ENCODE measurements at regions not wholly inside any gene's neighbourhood (a gene's known extent, or its start where the extent isn't known, plus 50 kb on each side); places are given as distances from the start of the nearest gene placed in this dataset.
"Not testable (repeated sequence)": the region's sequence is repeated elsewhere in the genome, so short reads cannot be mapped to it uniquely, and the experiment has no call there.

GRCh38 chr5:130546211-130546610 is 618.8 kb downstream of the HINT1 start:
- no peak for DNase-seq

- DNase-seq, result no peak
These were observed 619.8 kb downstream of the HINT1 start for GRCh38 chr5:130545291-130545690.

- no peak for DNase-seq
These were observed 623.3 kb downstream of the HINT1 start for GRCh38 chr5:130541617-130542221.

DNA sequence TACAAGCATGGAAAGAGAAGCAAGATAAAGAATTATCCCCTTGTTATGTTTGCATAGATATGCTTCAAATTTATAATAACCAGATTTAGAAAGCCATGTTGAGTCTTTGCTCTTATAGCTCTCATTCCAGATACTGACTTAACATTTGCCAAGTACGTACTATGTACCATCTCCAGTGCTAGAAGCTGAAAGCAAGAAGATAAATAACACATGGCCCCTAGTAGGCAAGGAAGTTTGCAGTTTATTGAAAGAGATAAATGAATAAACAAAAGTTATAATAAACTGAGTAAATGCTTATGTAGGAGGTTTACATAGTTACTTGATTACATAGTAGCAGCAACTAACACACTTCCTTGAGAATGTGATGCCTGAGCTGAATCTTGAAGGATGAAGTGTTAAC is 628.4 kb downstream of the HINT1 start:
- no peak for DNase-seq

DNA sequence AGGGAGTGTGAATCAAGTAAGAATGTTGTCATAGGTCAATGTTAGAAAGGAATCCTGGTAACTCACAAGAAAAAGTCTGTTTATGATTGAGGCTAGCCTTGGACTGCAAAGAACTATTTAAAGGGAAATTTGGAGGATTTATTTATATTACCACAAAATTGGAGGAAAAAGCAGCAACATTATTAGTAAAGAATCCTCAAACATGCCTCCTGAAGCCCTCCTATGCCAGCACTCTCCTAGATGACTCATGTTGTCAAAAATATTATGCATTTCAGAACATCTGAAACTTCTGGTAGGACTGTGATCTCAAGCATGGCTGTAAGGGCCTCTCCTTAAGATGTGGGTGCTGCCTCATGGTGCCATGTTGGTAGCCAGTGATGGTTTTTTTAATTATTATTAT is 628.5 kb downstream of the CHSY3 start:
- no peak for DNase-seq

DNA sequence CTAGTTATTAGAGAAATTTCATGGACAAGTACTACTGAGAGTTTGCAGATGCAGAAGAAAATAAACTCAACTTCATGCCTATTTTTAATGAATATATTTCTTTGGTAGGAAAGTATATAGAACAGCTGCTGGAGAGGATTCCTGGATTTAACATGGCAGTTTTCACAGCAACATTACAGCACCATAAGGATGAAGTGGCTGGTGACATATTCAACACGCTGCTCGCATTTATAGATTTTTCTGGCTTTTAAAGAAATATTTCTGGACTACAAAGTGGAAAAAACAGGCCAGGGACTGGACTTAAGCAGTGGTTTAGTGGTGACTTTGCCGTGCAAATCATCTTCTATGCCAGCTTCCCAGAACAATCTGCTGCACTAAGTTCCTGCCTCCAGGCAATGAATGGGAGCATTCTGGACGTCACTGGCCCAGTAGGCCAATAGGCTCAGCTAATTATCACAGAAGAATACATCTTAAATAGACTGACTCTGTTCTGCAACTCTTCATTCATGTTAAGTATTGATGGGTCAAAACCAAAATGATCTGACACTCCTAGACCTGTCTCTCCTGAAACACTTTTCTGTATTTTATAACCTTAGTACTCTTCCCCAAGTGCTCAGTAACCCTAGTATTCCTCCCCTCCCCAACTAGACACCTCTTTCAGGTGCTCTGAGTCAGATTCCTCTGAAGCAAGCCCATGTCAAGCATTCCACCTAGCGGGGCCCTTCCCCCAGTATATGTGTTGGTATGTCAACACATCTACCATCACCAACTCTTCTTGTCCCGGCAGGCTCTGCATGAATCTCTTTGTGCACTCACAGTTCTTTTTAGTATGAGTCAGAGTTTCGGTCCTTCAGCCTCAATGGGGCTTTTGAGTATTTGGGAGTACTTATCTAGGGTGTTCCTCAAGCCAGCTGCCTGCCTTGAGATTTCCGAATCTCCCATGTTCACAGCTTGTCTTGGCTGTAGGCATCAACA is 625.5 kb downstream of the CHSY3 start:
- no peak for DNase-seq

DNA sequence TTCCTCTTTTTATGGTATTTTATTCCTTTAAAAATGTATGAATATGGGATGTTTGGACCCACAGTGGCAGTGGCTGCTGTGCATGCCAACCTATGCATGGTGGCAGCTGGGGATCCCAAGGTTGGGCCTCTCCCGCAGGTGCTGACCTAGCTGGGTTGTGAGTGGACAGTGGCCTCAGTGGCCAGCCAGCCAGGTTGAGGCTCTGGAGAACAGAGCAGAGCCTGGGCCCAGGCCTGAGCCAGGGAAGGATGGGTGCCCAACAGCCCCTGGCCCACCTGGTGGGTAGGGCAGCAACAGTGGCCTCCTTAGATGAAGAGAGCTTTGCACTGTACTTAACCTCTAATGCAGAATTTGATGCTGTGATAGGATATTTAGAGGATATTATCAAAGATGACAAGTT is 624.8 kb downstream of the CHSY3 start:
- DNase-seq, result no peak

- no peak for DNase-seq
These were observed 624.2 kb downstream of the CHSY3 start for GRCh38 chr5:130528474-130528873.

DNA sequence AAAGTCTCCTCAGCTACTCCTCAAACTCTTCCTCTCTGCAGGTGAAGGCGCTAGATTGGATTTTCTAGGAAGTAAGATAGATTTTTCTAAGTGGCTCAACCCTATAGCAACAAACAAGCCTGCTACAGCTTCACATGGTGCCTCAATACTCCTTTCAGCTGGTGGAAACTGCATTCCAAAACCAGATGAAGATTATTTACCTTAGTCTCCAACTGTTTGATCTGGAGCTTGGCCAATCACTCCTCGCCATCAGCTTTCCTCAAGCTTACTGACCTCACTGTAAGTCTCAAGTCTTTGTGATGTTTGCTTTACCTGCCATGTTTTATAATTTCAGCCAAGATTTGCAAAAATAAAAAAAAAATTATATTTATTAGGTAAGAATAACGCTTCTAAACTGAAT is 622.4 kb downstream of the CHSY3 start:
- no peak for DNase-seq

- no peak for DNase-seq
These were observed 615.9 kb downstream of the CHSY3 start for GRCh38 chr5:130520211-130520610.

DNA sequence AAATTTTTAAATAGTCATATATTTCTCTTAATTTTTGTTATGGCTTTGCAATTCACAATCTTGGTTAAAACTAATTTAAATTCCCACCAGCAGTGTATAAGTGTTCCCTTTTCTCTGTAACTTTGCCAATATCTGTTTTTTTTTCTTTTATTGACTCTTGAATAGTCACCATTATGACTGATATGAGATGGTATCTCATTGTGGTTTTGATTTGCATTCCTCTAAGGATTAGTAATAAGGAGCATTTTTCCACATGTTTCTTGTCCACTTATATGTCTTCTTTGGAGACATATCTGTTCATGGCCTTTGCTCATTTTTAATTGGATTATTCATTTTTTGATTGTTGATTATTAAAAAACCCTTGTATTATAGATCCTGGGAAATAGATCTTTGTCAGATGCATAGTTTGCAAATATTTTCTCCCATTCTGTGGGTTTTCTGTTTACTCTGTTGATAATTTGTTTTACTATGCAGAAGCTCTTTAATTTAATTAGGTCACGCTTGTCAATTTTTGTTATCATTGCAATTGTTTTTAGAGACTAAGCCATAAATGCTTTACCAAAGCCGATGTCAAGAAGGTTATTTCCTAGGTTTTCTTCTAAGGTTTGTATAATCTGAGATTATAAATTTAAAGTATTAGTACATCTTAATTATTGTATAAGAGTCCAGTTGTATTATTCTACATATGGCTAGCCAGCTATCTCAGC is 610.9 kb downstream of the CHSY3 start:
- no peak for DNase-seq

GRCh38 chr5:130502702-130503101 is 598.4 kb downstream of the CHSY3 start:
- no peak for DNase-seq

- no peak for DNase-seq
These were observed 597.0 kb downstream of the CHSY3 start for GRCh38 chr5:130501151-130501865.

DNA sequence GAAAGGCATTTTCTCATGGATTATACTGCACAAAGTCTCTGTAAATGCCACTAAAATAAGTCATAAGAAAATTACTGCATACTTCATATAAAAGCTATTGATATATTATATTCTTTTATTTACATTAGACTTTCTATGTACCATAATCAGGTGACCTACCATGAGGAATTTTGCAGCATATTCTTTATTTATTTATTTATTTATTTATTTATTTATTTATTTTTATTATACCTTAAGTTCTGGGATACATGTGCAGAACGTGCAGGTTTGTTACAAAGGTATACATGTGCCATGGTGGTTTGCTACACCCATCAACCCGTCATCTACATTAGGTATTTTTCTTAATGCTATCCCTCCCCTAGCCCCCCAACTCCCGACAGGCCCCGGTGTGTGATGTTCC is 596.2 kb downstream of the CHSY3 start:
- not testable (repeated sequence) for DNase-seq

GRCh38 chr5:130496215-130496614 is 592.0 kb downstream of the CHSY3 start:
- no peak for DNase-seq

- no peak for DNase-seq
These were observed 584.0 kb downstream of the CHSY3 start for GRCh38 chr5:130488252-130488651.

DNA sequence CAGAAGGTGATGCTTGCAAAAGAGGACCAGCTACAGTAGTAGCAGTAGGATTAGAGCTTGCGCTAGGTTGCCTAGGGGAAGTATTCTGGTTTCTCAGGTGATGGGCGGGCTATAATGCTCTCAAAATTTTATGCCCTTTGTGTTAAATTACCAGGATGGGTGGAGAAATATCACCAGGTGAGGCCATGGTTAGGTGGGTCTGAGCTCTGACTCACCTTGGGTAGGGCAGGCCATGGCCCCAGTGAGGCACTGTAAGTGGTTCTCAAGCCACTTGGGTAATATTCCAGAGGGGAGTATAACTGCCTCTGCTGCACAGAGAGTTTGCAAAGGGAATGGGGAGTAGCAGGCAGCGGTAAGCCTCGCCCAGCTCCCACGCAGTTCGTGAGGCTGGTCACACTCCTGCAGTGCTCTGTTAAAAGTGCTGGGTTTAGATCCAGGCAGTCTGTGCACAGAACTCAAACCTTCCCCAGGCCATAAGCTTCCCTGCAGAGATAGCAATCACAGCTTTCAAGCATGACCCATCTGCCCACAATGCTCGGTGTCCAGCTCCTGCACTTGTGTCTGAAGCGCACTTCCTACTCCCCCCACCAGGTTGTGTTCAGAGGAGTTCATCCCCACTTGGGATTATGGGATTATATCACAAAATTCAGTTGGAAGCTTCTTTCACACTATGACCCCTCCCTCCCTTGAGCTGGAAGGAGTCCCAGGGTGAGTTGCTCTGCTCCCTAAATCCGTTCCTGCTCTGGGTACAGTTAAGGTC is 575.0 kb downstream of the CHSY3 start:
- no peak for DNase-seq

- no peak for DNase-seq
These were observed 572.1 kb downstream of the CHSY3 start for GRCh38 chr5:130476325-130476724.

DNA sequence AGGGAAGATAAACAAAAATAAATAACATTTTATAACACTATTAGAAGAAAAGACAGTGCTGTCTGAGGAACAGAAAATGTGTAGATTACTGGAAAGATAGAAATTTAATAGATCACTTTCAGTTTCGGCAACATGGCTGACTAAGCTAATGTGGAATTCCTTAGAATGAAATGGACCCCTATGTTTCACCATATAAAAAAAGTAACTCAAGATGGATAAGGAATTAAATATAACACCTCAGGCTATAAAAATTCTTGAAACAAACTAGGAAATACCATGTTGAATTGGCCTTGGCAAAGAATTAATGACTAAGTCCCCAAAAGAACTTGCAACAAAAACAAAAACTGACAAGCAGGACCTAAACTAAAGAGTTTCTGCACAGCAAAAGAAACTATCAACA is 558.3 kb downstream of the CHSY3 start:
- no peak for DNase-seq

- no peak for DNase-seq
These were observed 550.9 kb downstream of the CHSY3 start for GRCh38 chr5:130455175-130455574.

DNA sequence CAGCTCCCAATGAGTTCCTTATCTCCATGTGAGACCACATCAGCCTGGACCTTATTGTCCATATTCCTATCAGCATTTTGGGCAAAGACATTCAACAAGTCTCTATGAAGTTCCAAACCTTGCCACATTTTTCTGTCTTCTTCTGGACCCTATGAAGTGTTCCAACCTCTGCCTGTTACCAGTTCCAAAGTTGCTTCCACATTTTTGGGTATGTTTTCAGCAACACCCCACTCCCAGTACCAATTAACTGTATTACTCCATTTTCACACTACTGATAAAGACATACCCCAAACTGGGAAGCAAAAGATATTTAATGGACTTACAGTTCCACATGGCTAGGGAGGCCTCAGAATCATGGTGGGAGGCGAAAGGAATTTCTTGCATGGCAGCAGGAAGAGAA is 548.5 kb downstream of the CHSY3 start:
- no peak for DNase-seq

DNA sequence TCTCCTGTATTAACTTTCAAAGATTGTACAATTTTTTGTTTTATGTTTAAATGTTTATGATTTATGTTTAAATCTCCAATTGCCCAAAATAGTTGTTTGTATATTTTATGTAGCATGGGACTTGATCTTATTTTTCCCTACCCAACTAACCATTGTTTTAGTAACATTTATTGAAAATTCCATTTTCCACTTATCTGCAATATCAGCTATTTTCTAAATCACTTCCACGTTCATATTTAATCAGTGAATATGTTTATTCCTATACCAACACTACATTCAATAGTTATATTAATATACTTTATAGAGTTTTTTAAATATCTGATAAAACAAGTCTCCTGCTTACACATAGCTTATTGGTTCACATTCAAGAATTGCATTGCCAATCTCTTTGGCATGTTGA is 532.2 kb downstream of the CHSY3 start:
- DNase-seq, result no peak

All from stimulated activated naive CD4-positive, alpha-beta T cell treated with Interleukin-2 at 50 U/mL for 16 hours (primary cell).